ENCODE measurements at regions not wholly inside any gene's neighbourhood (a gene's known extent, or its start where the extent isn't known, plus 50 kb on each side); places are given as distances from the start of the nearest gene placed in this dataset.

- no peak for DNase-seq (ENCODE audit: low read depth, low spot score)
- no peak overlapping the region for H3K4me3 ChIP-seq (ENCODE audit: low read depth, low read length)
- CTCF ChIA-PET: no interaction called here
- TF ChIP-seq, protein P1, sequence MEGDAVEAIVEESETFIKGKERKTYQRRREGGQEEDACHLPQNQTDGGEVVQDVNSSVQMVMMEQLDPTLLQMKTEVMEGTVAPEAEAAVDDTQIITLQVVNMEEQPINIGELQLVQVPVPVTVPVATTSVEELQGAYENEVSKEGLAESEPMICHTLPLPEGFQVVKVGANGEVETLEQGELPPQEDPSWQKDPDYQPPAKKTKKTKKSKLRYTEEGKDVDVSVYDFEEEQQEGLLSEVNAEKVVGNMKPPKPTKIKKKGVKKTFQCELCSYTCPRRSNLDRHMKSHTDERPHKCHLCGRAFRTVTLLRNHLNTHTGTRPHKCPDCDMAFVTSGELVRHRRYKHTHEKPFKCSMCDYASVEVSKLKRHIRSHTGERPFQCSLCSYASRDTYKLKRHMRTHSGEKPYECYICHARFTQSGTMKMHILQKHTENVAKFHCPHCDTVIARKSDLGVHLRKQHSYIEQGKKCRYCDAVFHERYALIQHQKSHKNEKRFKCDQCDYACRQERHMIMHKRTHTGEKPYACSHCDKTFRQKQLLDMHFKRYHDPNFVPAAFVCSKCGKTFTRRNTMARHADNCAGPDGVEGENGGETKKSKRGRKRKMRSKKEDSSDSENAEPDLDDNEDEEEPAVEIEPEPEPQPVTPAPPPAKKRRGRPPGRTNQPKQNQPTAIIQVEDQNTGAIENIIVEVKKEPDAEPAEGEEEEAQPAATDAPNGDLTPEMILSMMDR (IDR thresholded peaks at IDR 0.05; ENCODE audit: insufficient read depth, low read length, missing control alignments): no peak
- POLR2A ChIA-PET: no interaction called here
Measured at GRCh38 chr13:65917731-65918130, 1312.4 kb downstream of the PCDH9 start.

DNA sequence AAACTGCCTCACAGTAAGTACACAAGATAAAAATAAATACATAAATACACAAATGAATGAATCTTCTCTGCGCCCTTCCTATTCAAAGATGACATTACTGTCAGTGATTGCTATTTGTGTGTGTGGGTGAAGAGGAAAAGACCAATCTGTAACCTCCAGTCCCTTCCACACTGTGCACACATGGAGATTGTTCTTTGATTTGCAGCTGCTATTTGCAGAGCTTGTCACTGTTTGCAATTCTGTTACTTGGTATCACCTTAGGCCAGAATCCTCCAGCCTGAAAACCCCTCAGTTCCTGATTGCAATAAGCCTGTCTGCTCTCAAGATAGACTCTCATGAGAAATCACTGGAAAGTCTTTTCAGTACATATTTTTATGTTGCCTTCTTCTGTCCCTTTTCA lies 1314.9 kb downstream of the PCDH9 start:
- DNase-seq (ENCODE audit: low read depth, low spot score): no peak
- ChIA-PET POLR2A (no interaction called here), CTCF (no interaction called here)
- TF ChIP-seq, protein P1 (IDR thresholded peaks at IDR 0.05; ENCODE audit: insufficient read depth, low read length, missing control alignments): no peak
- no peak overlapping the region for H3K4me3 ChIP-seq (ENCODE audit: low read depth, low read length)

DNA sequence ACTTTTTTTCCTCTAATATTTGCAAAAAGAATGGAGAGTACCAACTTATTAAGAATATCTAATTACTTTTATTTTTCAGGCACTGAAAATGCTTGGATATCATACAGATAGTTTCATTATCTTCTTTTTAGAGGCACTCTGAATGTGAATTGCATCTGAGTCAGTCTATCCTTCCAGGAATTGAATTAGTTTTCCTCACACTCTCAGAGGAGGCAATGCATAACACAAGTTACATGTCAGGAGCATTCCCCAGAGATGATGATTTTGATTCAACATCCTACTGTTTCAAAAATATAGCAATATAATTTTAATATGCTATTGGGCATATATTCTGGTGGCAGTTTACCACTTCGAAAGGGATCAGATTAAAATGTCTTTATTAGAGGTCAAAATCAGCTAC lies 1315.4 kb downstream of the PCDH9 start:
- CTCF ChIA-PET: interaction anchor here (1.3 kb wide), 1 partner anchor 12 kb away, joined by 3 read pairs; no protein-coding TSS in a partner anchor
- POLR2A ChIA-PET: no interaction called here
- TF ChIP-seq, protein P1 (IDR thresholded peaks at IDR 0.05; ENCODE audit: insufficient read depth, low read length, missing control alignments): no peak

GRCh38 chr13:65913173-65913572 lies 1317.0 kb downstream of the PCDH9 start:
- POLR2A ChIA-PET: no interaction called here
- TF ChIP-seq, protein P1 (IDR thresholded peaks at IDR 0.05; ENCODE audit: insufficient read depth, low read length, missing control alignments): no peak
- CTCF ChIA-PET: interaction anchor here (1.2 to 1.4 kb wide), 2 partner anchors 18 to 1325 kb away, joined by 3 read pairs; no protein-coding TSS in a partner anchor
- DNase-seq (ENCODE audit: low read depth, low spot score): peak; percentile 55
- no peak overlapping the region for H3K4me3 ChIP-seq (ENCODE audit: low read depth, low read length)

More for the DNA sequence above, 1315.4 kb downstream of the PCDH9 start:
- DNase-seq (ENCODE audit: low read depth, low spot score): peak; percentile 33
- H3K4me3 ChIP-seq (ENCODE audit: low read depth, low read length): no peak overlapping the region

DNA sequence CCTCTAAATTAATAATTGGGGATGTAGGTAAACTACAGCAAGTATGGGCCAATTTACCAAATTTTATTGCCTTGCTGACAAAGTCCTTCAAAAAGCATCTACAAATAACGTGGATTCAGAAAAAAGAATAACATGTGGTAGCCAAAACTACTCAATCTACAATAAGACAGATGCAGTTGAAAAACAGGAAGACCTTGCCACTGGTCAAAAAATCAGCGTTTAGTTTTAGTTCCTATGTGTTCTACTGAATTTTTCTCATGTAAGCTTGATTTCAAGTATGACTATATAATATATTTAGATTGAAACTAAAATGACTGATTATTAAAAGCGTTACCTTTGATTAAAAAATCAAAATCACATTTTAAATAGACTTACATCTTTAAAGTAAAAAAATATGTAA lies 1317.6 kb downstream of the PCDH9 start:
- ChIA-PET CTCF (interaction anchor here (1.4 kb wide), 1 partner anchor 1326 kb away, joined by 3 read pairs; no protein-coding TSS in a partner anchor), POLR2A (no interaction called here)
- DNase-seq (ENCODE audit: low read depth, low spot score): no peak
- H3K4me3 ChIP-seq (ENCODE audit: low read depth, low read length): no peak overlapping the region
- TF ChIP-seq, protein P1 (IDR thresholded peaks at IDR 0.05; ENCODE audit: insufficient read depth, low read length, missing control alignments): no peak

GRCh38 chr13:65911546-65912193 lies 1318.5 kb downstream of the PCDH9 start:
- no peak overlapping the region for H3K4me3 ChIP-seq (ENCODE audit: low read depth, low read length)
- ChIA-PET CTCF (interaction anchor here (1.4 kb wide), 1 partner anchor 1327 kb away, joined by 3 read pairs; no protein-coding TSS in a partner anchor), POLR2A (no interaction called here)
- TF ChIP-seq, protein P1 (IDR thresholded peaks at IDR 0.05; ENCODE audit: insufficient read depth, low read length, missing control alignments): no peak
- no peak for DNase-seq (ENCODE audit: low read depth, low spot score)
